H9 (cell line): ENCODE measurements at regions not wholly inside any gene's neighbourhood (a gene's known extent, or its start where the extent isn't known, plus 50 kb on each side); places are given as distances from the start of the nearest gene placed in this dataset.

Experiments
- DNase-seq: peaks from one replicate; pipeline ENCODE4 v3.0.0-alpha.2; 2017
- H2AFZ ChIP-seq: one replicate; pipeline ENCODE4 v1.6.1; 2013; ENCODE audit warnings: mild to moderate bottlenecking, low read length, control low read depth, moderate library complexity
- H2AK5ac ChIP-seq: 2 replicates; pipeline ENCODE4 v1.6.1; 2013; ENCODE audit warnings: low read length, control low read depth, mixed read lengths; ENCODE audit not compliant: insufficient read length
- H2BK120ac ChIP-seq: one replicate; pipeline ENCODE4 v1.6.1; 2013; ENCODE audit warnings: low read depth, mild to moderate bottlenecking, low read length, control low read depth, inconsistent platforms; ENCODE audit not compliant: poor library complexity, severe bottlenecking
- H2BK12ac ChIP-seq: 2 replicates; pipeline ENCODE4 v1.6.1; 2013; ENCODE audit warnings: low read length, control low read depth, mixed read lengths, low read depth; ENCODE audit not compliant: insufficient read length
- H2BK15ac ChIP-seq: 2 replicates; pipeline ENCODE4 v1.6.1; 2013; ENCODE audit warnings: low read depth, low read length, control low read depth
- H2BK20ac ChIP-seq: one replicate; pipeline ENCODE4 v1.6.1; 2013; ENCODE audit warnings: low read depth, mild to moderate bottlenecking, low read length, control low read depth, inconsistent platforms; ENCODE audit not compliant: poor library complexity, severe bottlenecking
- H2BK5ac ChIP-seq: 2 replicates; pipeline ENCODE4 v1.6.1; 2013; ENCODE audit warnings: low read length, control low read depth, mixed read lengths; ENCODE audit not compliant: insufficient read length
- H3K14ac ChIP-seq: 2 replicates; pipeline ENCODE4 v1.6.1; 2013; ENCODE audit warnings: low read length, control low read depth; ENCODE audit not compliant: insufficient read depth
- H3K18ac ChIP-seq: 2 replicates; pipeline ENCODE4 v1.6.1; 2013; ENCODE audit warnings: low read depth, mild to moderate bottlenecking, mixed read lengths, low read length, control low read depth; ENCODE audit not compliant: insufficient read length
- H3K23ac ChIP-seq: 2 replicates; pipeline ENCODE4 v1.6.1; 2013; ENCODE audit warnings: low read length, control low read depth, mixed read lengths, low read depth; ENCODE audit not compliant: insufficient read length
- H3K23me2 ChIP-seq: 2 replicates; pipeline ENCODE4 v1.6.1; 2013; ENCODE audit warnings: low read depth, mild to moderate bottlenecking, mixed read lengths, low read length, control low read depth; ENCODE audit not compliant: insufficient read length, poor library complexity, severe bottlenecking
- H3K27ac ChIP-seq: 2 replicates; pipeline ENCODE4 v1.5.1; 2013; ENCODE audit warnings: low read length, control low read depth, mixed read lengths, low read depth; ENCODE audit not compliant: insufficient read length
- H3K27me3 ChIP-seq: 2 replicates; pipeline ENCODE4 v1.6.1; 2013; ENCODE audit warnings: low read length, control low read depth, inconsistent platforms; ENCODE audit not compliant: insufficient read depth
- H3K4ac ChIP-seq: 2 replicates; pipeline ENCODE4 v1.6.1; 2013; ENCODE audit warnings: low read depth, mild to moderate bottlenecking, control low read depth, inconsistent platforms, low read length, moderate library complexity
- H3K4me1 ChIP-seq: 2 replicates; pipeline ENCODE4 v1.6.1; 2013; ENCODE audit warnings: low read length, control low read depth, inconsistent platforms; ENCODE audit not compliant: insufficient read depth
- H3K4me2 ChIP-seq: 2 replicates; pipeline ENCODE4 v1.6.1; 2013; ENCODE audit warnings: low read length, control low read depth, mixed read lengths; ENCODE audit not compliant: insufficient read length, insufficient read depth
- H3K56ac ChIP-seq: 2 replicates; pipeline ENCODE4 v1.6.1; 2013; ENCODE audit warnings: low read depth, mild to moderate bottlenecking, mixed read lengths, low read length, control low read depth; ENCODE audit not compliant: insufficient read length
- H3K79me1 ChIP-seq: 2 replicates; pipeline ENCODE4 v1.6.1; 2013; ENCODE audit warnings: low read depth, mild to moderate bottlenecking, moderate library complexity, low read length, control low read depth, inconsistent platforms; ENCODE audit not compliant: insufficient read depth, poor library complexity, severe bottlenecking
- H3K79me2 ChIP-seq: 2 replicates; pipeline ENCODE4 v1.6.1; 2013; ENCODE audit warnings: low read length, control low read depth, inconsistent platforms; ENCODE audit not compliant: insufficient read depth
- H3K9ac ChIP-seq: 2 replicates; pipeline ENCODE4 v1.6.1; 2013; ENCODE audit warnings: low read length, control low read depth, mixed read lengths; ENCODE audit not compliant: insufficient read length; ENCODE audit errors: extremely low read depth
- H3K9me3 ChIP-seq: one replicate; pipeline ENCODE4 v1.6.1; 2013; ENCODE audit warnings: low read depth, low read length, inconsistent platforms; ENCODE audit not compliant: control insufficient read depth
- H3T11ph ChIP-seq: one replicate; pipeline ENCODE4 v1.6.1; 2013; ENCODE audit warnings: mild to moderate bottlenecking, low read length, control low read depth, inconsistent platforms
- H4K20me1 ChIP-seq: one replicate; pipeline ENCODE4 v1.6.1; 2013; ENCODE audit not compliant: control insufficient read depth, insufficient read length, insufficient read depth
- H4K5ac ChIP-seq: 2 replicates; pipeline ENCODE4 v1.6.1; 2013; ENCODE audit warnings: low read depth, mild to moderate bottlenecking, mixed read lengths, low read length, control low read depth; ENCODE audit not compliant: insufficient read length
- H4K8ac ChIP-seq: replicated peaks from 2 replicates; pipeline ENCODE4 v1.6.1; 2013; ENCODE audit warnings: low read length, control low read depth, mixed read lengths, low read depth; ENCODE audit not compliant: insufficient read length
- H4K91ac ChIP-seq: 2 replicates; pipeline ENCODE4 v1.6.1; 2013; ENCODE audit warnings: low read depth, mild to moderate bottlenecking, moderate library complexity, mixed read lengths, low read length, control low read depth; ENCODE audit not compliant: insufficient read length
- H3K27ac Mint-ChIP-seq, 3 experiments: 2 replicates in 2 of 3; 3 replicates in 1 of 3; pipeline ENCODE4 v1.8.0; 2020 to 2021; ENCODE audit warnings: mixed read lengths in 3 of 3, mild to moderate bottlenecking in 1 of 3, moderate library complexity in 1 of 3
- H3K27me3 Mint-ChIP-seq: 2 replicates; pipeline ENCODE4 v1.8.0; 2021; ENCODE audit warnings: low read depth, mild to moderate bottlenecking, moderate library complexity, mixed read lengths
- H3K36me3 Mint-ChIP-seq, 3 experiments: 2 replicates in 2 of 3; 3 replicates in 1 of 3; pipeline ENCODE4 v1.8.0; 2020 to 2021; ENCODE audit warnings: low read depth in 3 of 3, mixed read lengths in 3 of 3; ENCODE audit not compliant: insufficient read depth in 1 of 3
- H3K4me1 Mint-ChIP-seq, 2 experiments: 2 replicates each; pipeline ENCODE4 v1.8.0; 2020; ENCODE audit warnings: mixed read lengths in 2 of 2
- H3K4me3 Mint-ChIP-seq, 2 experiments: 2 replicates in 1 of 2; 3 replicates in 1 of 2; pipeline ENCODE4 v1.8.0; 2020 to 2021; ENCODE audit warnings: mild to moderate bottlenecking in 2 of 2, mixed read lengths in 2 of 2, moderate library complexity in 1 of 2
- H3K9me3 Mint-ChIP-seq, 2 experiments: 2 replicates in 1 of 2; 3 replicates in 1 of 2; pipeline ENCODE4 v1.8.0; 2020; ENCODE audit warnings: mild to moderate bottlenecking in 2 of 2, mixed read lengths in 2 of 2, moderate library complexity in 1 of 2
- WGBS: extraction: QIAGEN DNeasy Blood & Tissue Kit; methylation state at CpG from one replicate; pipeline ENCODE4 v1.1.7; 2013; ENCODE audit warnings: missing lambda C conversion rate, low lambda C conversion rate, mixed read lengths; ENCODE audit not compliant: insufficient read length; ENCODE audit errors: extremely low coverage; 5-methylcytosine and 5-hydroxymethylcytosine counted together
- TF ChIP-seq, protein P1 (sequence below): fragments of 200-600 bp; sonication (generic); conservative IDR thresholded peaks from 3 replicates; pipeline ENCODE4 v1.8.0; 2021; ENCODE audit warnings: antibody characterized with exemption, mild to moderate bottlenecking

GRCh38 chr2:126115975-126116374 is 540.0 kb upstream of the GYPC start:
- peak; percentile 35 for DNase-seq
- Mint-ChIP-seq H3K4me3 (no peak overlapping the region), H3K27me3 (no peaks in the 10 kb centered on the region), H3K4me1 (peaks cover 12 to 15% of the 10 kb centered on the region in 2 experiments), H3K27ac (peak overlapping the region in 1 of 3 experiments; percentile 50; a peak in 1 of 7 replicates), H3K9me3 (no peaks in the 10 kb centered on the region), H3K36me3 (no peaks in the 10 kb centered on the region)
- Histone ChIP-seq H3K4me1 (peaks cover 8% of the 10 kb centered on the region; the same call in 1 of the 2 replicates), H3K27me3 (no peaks in the 10 kb centered on the region), H3T11ph (no peak overlapping the region), H3K14ac (no peak overlapping the region), H3K4me2 (no peak overlapping the region), H4K5ac (no peak overlapping the region), H3K9ac (no peak overlapping the region), H2BK20ac (no peak overlapping the region), H2BK5ac (no peak overlapping the region), H3K9me3 (no peaks in the 10 kb centered on the region), H2AFZ (no peak overlapping the region), H4K20me1 (no peaks in the 10 kb centered on the region), H3K4ac (no peak overlapping the region), H2BK12ac (no peak overlapping the region), H3K56ac (no peak overlapping the region), H3K23me2 (no peaks in the 10 kb centered on the region), H3K23ac (no peak overlapping the region), H2BK120ac (no peak overlapping the region), H2AK5ac (no peak overlapping the region), H3K79me1 (no peaks in the 10 kb centered on the region), H3K18ac (no peak overlapping the region), H3K79me2 (no peaks in the 10 kb centered on the region), H2BK15ac (no peak overlapping the region), H4K91ac (no peak overlapping the region), H3K27ac (no peak overlapping the region), H4K8ac (no peak overlapping the region)
- TF ChIP-seq, protein P1, sequence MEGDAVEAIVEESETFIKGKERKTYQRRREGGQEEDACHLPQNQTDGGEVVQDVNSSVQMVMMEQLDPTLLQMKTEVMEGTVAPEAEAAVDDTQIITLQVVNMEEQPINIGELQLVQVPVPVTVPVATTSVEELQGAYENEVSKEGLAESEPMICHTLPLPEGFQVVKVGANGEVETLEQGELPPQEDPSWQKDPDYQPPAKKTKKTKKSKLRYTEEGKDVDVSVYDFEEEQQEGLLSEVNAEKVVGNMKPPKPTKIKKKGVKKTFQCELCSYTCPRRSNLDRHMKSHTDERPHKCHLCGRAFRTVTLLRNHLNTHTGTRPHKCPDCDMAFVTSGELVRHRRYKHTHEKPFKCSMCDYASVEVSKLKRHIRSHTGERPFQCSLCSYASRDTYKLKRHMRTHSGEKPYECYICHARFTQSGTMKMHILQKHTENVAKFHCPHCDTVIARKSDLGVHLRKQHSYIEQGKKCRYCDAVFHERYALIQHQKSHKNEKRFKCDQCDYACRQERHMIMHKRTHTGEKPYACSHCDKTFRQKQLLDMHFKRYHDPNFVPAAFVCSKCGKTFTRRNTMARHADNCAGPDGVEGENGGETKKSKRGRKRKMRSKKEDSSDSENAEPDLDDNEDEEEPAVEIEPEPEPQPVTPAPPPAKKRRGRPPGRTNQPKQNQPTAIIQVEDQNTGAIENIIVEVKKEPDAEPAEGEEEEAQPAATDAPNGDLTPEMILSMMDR = no peak
- WGBS = no CpG with 5 or more reads among the region's 2 CpGs
